GM12878 (cell line): ENCODE measurements at regions not wholly inside any gene's neighbourhood (a gene's known extent, or its start where the extent isn't known, plus 50 kb on each side); places are given as distances from the start of the nearest gene placed in this dataset.

Source experiments
- ATAC-seq: fragments of 200-7000 bp; cut with Tn5 transposase; 3 replicates; pipeline ENCODE4 v1.9.1; 2020; ENCODE audit warnings: mild to moderate bottlenecking, moderate library complexity
- BruUV-seq: library from RNA; stranded (reverse); fragments of 400-500 nt; replicated peaks from 2 replicates; lab custom pipeline; 2021; lab: Mats Ljungman, UMichigan
- CTCF ChIA-PET: fragments of 300-600 bp; sonication (Branson Sonifier 250); formaldehyde crosslinking; extraction: SDS; loops from one replicate; lab custom pipeline; 2021; ENCODE audit warnings: inconsistent platforms; lab: Yijun Ruan, JAX
- POLR2A ChIA-PET: fragments of 350-600 bp; formaldehyde crosslinking; extraction: SDS; loops from one replicate; lab custom pipeline; 2021; ENCODE audit warnings: inconsistent platforms; lab: Charles Lee
- RAD21 ChIA-PET: fragments of 300-600 bp; sonication (Branson Sonifier 250); formaldehyde crosslinking; loops from one replicate; lab custom pipeline; 2023; ENCODE audit warnings: antibody characterized with exemption; ENCODE audit not compliant: unreplicated experiment; lab: Charles Lee
- SMC1A ChIA-PET: fragments of 300-600 bp; sonication (Branson Sonifier 250); formaldehyde crosslinking; loops from one replicate; lab custom pipeline; 2023; ENCODE audit not compliant: unreplicated experiment, uncharacterized antibody; lab: Charles Lee
- DNase-seq: peaks from one replicate; pipeline ENCODE4 v3.0.0-alpha.2; 2011; ENCODE audit warnings: low read depth, low spot score
- FAIRE-seq: peaks from 3 replicates; lab custom pipeline; 2011; peaks lifted over from hg19 to GRCh38; lab: Jason Lieb, UNC
- H2AFZ ChIP-seq: 2 replicates; pipeline ENCODE4 v1.6.0; 2011; ENCODE audit warnings: low read depth, low read length, control low read depth; ENCODE audit not compliant: control insufficient read depth
- H3K27ac ChIP-seq: 2 replicates; pipeline ENCODE4 v1.5.1; 2011; ENCODE audit warnings: control low read depth; ENCODE audit not compliant: control insufficient read depth, insufficient read depth
- H3K27me3 ChIP-seq, 2 experiments: replicated peaks in 1 of 2; 2 replicates each; pipeline versions ENCODE4 v1.6.0 to v1.6.1; 2011; ENCODE audit warnings: low read length in 1 of 2; ENCODE audit not compliant: control insufficient read depth in 2 of 2, insufficient read depth in 2 of 2
- H3K36me3 ChIP-seq, 2 experiments: 2 replicates each; pipeline ENCODE4 v1.5.1; 2011; ENCODE audit warnings: low read length in 1 of 2; ENCODE audit not compliant: control insufficient read depth in 2 of 2, insufficient read depth in 2 of 2
- H3K4me1 ChIP-seq: 2 replicates; pipeline ENCODE4 v1.6.1; 2011; ENCODE audit warnings: mild to moderate bottlenecking, low read length, moderate library complexity, mixed read lengths; ENCODE audit not compliant: control insufficient read depth, insufficient read depth
- H3K4me2 ChIP-seq: 2 replicates; pipeline ENCODE4 v1.6.0; 2011; ENCODE audit warnings: control low read depth; ENCODE audit not compliant: control insufficient read depth, insufficient read depth
- H3K4me3 ChIP-seq: fragments of 200-600 bp; sonication (generic); 2 replicates; pipeline ENCODE4 v1.5.1; 2016
- H3K79me2 ChIP-seq: 2 replicates; pipeline ENCODE4 v1.6.0; 2011; ENCODE audit warnings: low read length; ENCODE audit not compliant: control insufficient read depth, insufficient read depth
- H3K9ac ChIP-seq: 2 replicates; pipeline ENCODE4 v1.8.0; 2011; ENCODE audit warnings: low read length, control low read depth, mixed read lengths; ENCODE audit not compliant: control insufficient read depth, insufficient read depth
- H3K9me3 ChIP-seq: replicated peaks from 3 replicates; pipeline ENCODE4 v1.5.1; 2011; ENCODE audit warnings: mild to moderate bottlenecking, low read length; ENCODE audit not compliant: control insufficient read depth, insufficient read depth
- H4K20me1 ChIP-seq: 2 replicates; pipeline ENCODE4 v1.6.0; 2011; ENCODE audit not compliant: control insufficient read depth, insufficient read depth
- BCL11A ChIP-seq: IDR thresholded peaks from 2 replicates; pipeline ENCODE4 v1.6.1; 2011; ENCODE audit warnings: low read depth, low read length
- CREB1 ChIP-seq: IDR thresholded peaks from 2 replicates; pipeline ENCODE4 v1.6.1; 2012; ENCODE audit warnings: low read depth, mild to moderate bottlenecking, inconsistent platforms
- EP300 ChIP-seq, 2 experiments: fragments of 150-350 bp in 1 of 2; IDR thresholded peaks; 2 replicates each; pipeline ENCODE4 v1.6.1; 2011 to 2012; ENCODE audit warnings: low read depth in 2 of 2, low read length in 2 of 2, borderline replicate concordance in 1 of 2, improper control_type of control experiment in 1 of 2, inconsistent platforms in 1 of 2; ENCODE audit not compliant: control insufficient read depth in 1 of 2
- HDAC2 ChIP-seq: fragments of 200-600 bp; sonication (generic); IDR thresholded peaks from 2 replicates; pipeline ENCODE4 v1.6.1; 2017
- LARP7 ChIP-seq: fragments of 450-650 bp; IDR thresholded peaks from 2 replicates; pipeline ENCODE4 v1.6.1; 2017; ENCODE audit warnings: mild to moderate bottlenecking
- POLR2AphosphoS5 ChIP-seq: IDR thresholded peaks from 2 replicates; pipeline ENCODE4 v1.6.1; 2011; ENCODE audit warnings: mild to moderate bottlenecking, low read length, inconsistent platforms
- SIN3A ChIP-seq: IDR thresholded peaks from 2 replicates; pipeline ENCODE4 v1.6.1; 2012; ENCODE audit warnings: low read depth, low read length, improper control_type of control experiment
- WGBS: methylation state at CpG from one replicate; pipeline ENCODE4 v1.1.6; 2016; ENCODE audit warnings: low lambda C conversion rate; ENCODE audit not compliant: insufficient replicate concordance, insufficient coverage; ENCODE audit errors: missing lambda C conversion rate; 5-methylcytosine and 5-hydroxymethylcytosine counted together
- in situ Hi-C: fragments of 300-500 bp; cut with MboI; formaldehyde crosslinking; loops from 9 replicates; pipeline ENCODE4 v1.14.3; 2018; ENCODE audit warnings: mixed read lengths
- intact Hi-C: fragments of 100-400 bp; cut with micrococcal nuclease; formaldehyde crosslinking; loops from one replicate; pipeline ENCODE4 v1.14.2; 2022; ENCODE audit not compliant: unreplicated experiment
- TF ChIP-seq, protein P1 (sequence below): fragments of 450-650 bp; IDR thresholded peaks from 2 replicates; pipeline ENCODE4 v1.6.1; 2014; ENCODE audit warnings: mild to moderate bottlenecking
- TF ChIP-seq, protein P2 (sequence below): fragments of 450-650 bp; IDR thresholded peaks from 2 replicates; pipeline ENCODE4 v1.6.1; 2018; ENCODE audit warnings: mild to moderate bottlenecking, low read depth, moderate library complexity; ENCODE audit not compliant: partially characterized antibody

DNA sequence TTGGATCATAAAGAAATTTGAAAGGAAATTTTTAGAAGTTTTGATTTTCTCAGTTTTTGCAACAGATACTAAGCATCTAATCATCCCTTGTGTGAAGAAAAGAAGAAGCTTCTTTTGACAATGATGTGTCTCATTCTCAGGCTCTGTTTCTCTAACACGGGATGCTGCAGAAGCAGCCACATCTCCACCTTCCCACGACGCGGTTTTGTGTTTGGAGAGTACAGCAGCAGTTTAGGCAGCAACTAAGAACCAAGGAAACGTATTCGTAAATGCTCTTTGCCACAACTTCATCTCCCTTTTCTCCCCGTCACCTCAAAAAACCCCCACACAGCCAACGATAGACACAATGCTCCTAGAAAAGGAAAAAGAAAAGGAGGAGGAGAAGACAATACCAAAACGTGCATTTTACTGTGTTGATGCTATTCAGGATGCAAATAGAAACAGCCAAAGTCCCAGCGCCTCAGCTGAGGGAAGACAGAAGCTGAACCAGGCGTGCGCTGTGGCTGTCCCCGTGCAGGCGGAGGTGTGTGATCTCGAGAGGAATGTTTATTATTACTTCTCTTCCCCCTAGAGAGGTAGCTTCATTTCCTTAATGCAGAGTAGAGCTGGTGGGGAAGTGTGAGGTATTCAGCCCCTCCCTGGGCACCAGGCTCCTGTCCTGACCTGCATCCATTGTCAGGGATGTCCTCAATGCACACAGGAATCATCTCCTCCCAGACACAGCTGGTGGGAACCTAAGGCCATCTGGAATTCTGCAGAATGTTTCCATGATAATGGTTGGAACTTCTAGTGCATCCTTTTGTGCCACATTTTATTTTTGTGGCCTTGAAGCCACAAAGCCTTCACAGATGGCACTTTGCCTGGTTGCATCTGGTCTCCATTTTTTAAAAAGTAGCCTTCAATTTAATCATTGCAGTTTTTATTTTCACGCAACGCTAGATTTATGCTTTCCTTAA lies 174.6 kb upstream of the KLF6 start:
- ChIA-PET RAD21 (interaction anchor here (1.3 to 1.9 kb wide), 2 partner anchors 84 to 123 kb away, joined by 3 to 5 read pairs; no protein-coding TSS in a partner anchor), SMC1A (interaction anchor here (1.0 to 1.6 kb wide), 3 partner anchors 19 to 86 kb away, joined by 3 read pairs; no protein-coding TSS in a partner anchor), POLR2A (interaction anchor here (0.5 kb wide), 1 partner anchor 888 kb away, joined by 5 read pairs; no protein-coding TSS in a partner anchor), CTCF (no interaction called here)
- no TSS peak for BruUV-seq
- H3K4me1 ChIP-seq = no peaks in the 10 kb centered on the region
- no peak overlapping the region for H3K4me3 ChIP-seq
- H4K20me1 ChIP-seq = no peaks in the 10 kb centered on the region
- H3K9me3 ChIP-seq = no peaks in the 10 kb centered on the region
- H3K79me2 ChIP-seq = no peaks in the 10 kb centered on the region
- TF ChIP-seq, protein P1, sequence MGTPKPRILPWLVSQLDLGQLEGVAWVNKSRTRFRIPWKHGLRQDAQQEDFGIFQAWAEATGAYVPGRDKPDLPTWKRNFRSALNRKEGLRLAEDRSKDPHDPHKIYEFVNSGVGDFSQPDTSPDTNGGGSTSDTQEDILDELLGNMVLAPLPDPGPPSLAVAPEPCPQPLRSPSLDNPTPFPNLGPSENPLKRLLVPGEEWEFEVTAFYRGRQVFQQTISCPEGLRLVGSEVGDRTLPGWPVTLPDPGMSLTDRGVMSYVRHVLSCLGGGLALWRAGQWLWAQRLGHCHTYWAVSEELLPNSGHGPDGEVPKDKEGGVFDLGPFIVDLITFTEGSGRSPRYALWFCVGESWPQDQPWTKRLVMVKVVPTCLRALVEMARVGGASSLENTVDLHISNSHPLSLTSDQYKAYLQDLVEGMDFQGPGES = no peak
- no peak for TF ChIP-seq CREB1
- H3K27me3 ChIP-seq = peaks cover 0 to 2% of the 10 kb centered on the region in 2 experiments; a peak in 1 of 4 replicates
- no peak overlapping the region for H3K9ac ChIP-seq
- no peaks in the 10 kb centered on the region for H3K36me3 ChIP-seq
- peak overlapping the region; percentile 15; the same call in 1 of the 2 replicates for H2AFZ ChIP-seq
- H3K4me2 ChIP-seq = no peak overlapping the region
- H3K27ac ChIP-seq = no peak overlapping the region
- WGBS = 43% methylated on average over 17 of the region's 17 CpGs
- FAIRE-seq = no peak
- intact Hi-C loops = no loop called here
- DNase-seq = no peak
- in situ Hi-C loops = no loop called here
- no peak for ATAC-seq

DNA sequence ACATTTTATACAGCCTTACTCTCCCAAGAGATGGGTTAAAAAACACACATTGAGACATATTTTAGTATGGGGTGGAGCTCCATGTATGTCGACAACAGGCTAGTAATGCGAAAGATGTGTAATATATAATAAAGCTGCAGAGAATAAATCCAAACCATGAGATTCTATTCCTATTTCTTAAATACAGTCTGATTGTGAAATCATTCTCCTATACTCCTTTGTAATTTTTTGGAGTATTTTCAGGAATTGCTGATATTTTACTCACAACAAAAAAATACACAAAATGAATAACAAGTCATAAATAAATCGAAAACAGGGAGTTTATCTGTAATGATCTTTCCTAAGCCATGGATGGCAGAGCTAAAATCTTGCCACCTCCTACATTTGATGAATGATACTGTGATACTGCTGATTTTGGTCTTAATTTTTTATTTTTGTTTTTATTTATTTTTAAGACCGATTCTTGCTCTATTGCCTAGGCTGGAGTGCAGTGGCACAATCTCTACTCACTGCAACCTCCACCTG lies 173.5 kb upstream of the KLF6 start:
- Histone ChIP-seq H3K27me3 (peaks cover 0 to 2% of the 10 kb centered on the region in 2 experiments; a peak in 1 of 4 replicates), H3K27ac (no peak overlapping the region), H3K4me3 (no peak overlapping the region), H4K20me1 (no peaks in the 10 kb centered on the region), H3K9ac (no peak overlapping the region), H3K79me2 (no peaks in the 10 kb centered on the region), H3K4me1 (no peaks in the 10 kb centered on the region), H3K36me3 (no peaks in the 10 kb centered on the region), H2AFZ (no peak overlapping the region), H3K9me3 (no peaks in the 10 kb centered on the region), H3K4me2 (no peak overlapping the region)
- in situ Hi-C loops = no loop called here
- WGBS = 78% methylated on average over 4 of the region's 4 CpGs
- SMC1A ChIA-PET = interaction anchor here (0.7 kb wide), 1 partner anchor 203 kb away, joined by 3 read pairs; no protein-coding TSS in a partner anchor
- DNase-seq = no peak
- POLR2A ChIA-PET = interaction anchor here (0.7 kb wide), 1 partner anchor 47 kb away, joined by 4 read pairs; no protein-coding TSS in a partner anchor
- RAD21 ChIA-PET = no interaction called here
- no peak for FAIRE-seq
- intact Hi-C loops = no loop called here
- CTCF ChIA-PET = no interaction called here
- no TSS peak for BruUV-seq
- ATAC-seq = no peak
- TF ChIP-seq POLR2AphosphoS5 = no peak
- no peak for TF ChIP-seq HDAC2
- TF ChIP-seq, protein P1 = no peak
- TF ChIP-seq SIN3A = no peak
- TF ChIP-seq LARP7 = no peak
- no peak for TF ChIP-seq EP300 (IDR thresholded peaks at IDR 0.05; ENCODE audit: borderline replicate concordance in 1 of 2, control insufficient read depth in 1 of 2, low read depth in 2 of 2, low read length in 2 of 2)
- TF ChIP-seq, protein P2, sequence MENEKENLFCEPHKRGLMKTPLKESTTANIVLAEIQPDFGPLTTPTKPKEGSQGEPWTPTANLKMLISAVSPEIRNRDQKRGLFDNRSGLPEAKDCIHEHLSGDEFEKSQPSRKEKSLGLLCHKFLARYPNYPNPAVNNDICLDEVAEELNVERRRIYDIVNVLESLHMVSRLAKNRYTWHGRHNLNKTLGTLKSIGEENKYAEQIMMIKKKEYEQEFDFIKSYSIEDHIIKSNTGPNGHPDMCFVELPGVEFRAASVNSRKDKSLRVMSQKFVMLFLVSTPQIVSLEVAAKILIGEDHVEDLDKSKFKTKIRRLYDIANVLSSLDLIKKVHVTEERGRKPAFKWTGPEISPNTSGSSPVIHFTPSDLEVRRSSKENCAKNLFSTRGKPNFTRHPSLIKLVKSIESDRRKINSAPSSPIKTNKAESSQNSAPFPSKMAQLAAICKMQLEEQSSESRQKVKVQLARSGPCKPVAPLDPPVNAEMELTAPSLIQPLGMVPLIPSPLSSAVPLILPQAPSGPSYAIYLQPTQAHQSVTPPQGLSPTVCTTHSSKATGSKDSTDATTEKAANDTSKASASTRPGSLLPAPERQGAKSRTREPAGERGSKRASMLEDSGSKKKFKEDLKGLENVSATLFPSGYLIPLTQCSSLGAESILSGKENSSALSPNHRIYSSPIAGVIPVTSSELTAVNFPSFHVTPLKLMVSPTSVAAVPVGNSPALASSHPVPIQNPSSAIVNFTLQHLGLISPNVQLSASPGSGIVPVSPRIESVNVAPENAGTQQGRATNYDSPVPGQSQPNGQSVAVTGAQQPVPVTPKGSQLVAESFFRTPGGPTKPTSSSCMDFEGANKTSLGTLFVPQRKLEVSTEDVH = no peak
- TF ChIP-seq BCL11A = no peak
